ENCODE measurements at regions not wholly inside any gene's neighbourhood (a gene's known extent, or its start where the extent isn't known, plus 50 kb on each side); places are given as distances from the start of the nearest gene placed in this dataset.

DNA sequence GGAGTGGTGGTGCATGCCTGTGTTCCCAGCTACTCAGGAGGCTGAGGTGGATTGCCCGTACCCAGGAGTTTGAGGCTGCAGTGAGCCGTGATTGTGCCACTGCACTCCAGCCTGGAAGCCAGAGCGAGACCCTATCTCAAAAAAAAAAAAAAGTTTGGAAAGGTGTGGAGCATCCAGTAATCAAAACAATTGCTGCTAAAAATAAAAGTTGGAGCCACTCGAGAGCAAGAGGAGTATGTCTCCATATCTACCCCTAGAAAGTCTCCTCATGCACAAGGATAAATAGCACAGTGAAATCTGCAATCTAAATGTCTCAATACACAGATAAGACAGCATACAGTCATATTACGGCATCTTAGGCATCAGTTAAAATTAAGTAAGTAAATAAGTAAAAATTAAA is 81.5 kb upstream of the NEBL start:
- Histone ChIP-seq H3K4me3 (no peak overlapping the region), H3K9me3 (no peaks in the 10 kb centered on the region), H3K4me1 (peaks cover 0 to 4% of the 10 kb centered on the region in 2 donors), H3K27me3 (no peaks in the 10 kb centered on the region), H3K27ac (no peak overlapping the region), H3K36me3 (no peaks in the 10 kb centered on the region)
- no peak for DNase-seq (ENCODE audit: low spot score)
- TF ChIP-seq, protein P1, sequence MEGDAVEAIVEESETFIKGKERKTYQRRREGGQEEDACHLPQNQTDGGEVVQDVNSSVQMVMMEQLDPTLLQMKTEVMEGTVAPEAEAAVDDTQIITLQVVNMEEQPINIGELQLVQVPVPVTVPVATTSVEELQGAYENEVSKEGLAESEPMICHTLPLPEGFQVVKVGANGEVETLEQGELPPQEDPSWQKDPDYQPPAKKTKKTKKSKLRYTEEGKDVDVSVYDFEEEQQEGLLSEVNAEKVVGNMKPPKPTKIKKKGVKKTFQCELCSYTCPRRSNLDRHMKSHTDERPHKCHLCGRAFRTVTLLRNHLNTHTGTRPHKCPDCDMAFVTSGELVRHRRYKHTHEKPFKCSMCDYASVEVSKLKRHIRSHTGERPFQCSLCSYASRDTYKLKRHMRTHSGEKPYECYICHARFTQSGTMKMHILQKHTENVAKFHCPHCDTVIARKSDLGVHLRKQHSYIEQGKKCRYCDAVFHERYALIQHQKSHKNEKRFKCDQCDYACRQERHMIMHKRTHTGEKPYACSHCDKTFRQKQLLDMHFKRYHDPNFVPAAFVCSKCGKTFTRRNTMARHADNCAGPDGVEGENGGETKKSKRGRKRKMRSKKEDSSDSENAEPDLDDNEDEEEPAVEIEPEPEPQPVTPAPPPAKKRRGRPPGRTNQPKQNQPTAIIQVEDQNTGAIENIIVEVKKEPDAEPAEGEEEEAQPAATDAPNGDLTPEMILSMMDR (IDR thresholded peaks at IDR 0.05): no peak

DNA sequence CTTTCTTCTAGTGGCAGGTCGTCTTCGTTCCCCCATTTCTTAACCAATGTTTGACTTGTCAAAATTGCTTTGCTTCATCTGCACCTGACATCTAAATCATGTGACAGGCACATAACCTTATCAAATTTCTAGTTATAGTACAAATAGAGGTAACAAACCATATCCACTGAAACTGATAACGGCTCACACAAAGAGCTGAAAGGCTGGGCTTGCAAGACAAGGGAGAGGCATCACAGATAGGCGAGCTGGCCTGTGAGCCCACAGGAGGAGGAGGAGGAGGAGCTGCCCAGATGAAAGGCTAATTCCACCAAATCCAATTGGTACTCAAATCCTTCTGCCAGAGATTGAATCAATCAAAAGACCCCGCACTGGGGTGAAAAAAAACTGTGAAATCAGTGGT is 80.2 kb upstream of the NEBL start:
- TF ChIP-seq, protein P1 (IDR thresholded peaks at IDR 0.05): no peak
- Histone ChIP-seq H3K27me3 (no peaks in the 10 kb centered on the region), H3K4me3 (no peak overlapping the region), H3K27ac (no peak overlapping the region), H3K9me3 (no peaks in the 10 kb centered on the region), H3K4me1 (peaks cover 0 to 4% of the 10 kb centered on the region in 2 donors), H3K36me3 (no peaks in the 10 kb centered on the region)
- DNase-seq (ENCODE audit: low spot score): no peak

DNA sequence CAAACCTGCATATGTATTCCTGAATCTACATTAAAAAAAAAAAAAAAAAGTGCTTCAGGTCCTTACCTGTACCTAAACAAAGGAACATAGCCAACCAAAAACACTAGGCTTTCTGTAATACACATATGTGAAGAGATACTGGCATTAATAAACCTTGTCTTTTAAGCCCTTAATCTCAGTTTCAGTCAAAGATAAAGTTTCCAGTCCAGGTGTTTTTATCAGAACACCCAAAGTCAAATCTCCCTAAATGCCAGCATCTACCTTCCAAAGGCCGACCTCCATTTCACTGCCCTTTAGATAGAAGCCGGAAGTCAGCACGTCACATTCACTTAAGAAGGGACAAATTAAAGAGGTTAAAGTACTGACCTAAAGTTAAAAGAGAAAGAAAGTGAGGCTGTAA is 79.8 kb upstream of the NEBL start:
- Histone ChIP-seq H3K4me3 (no peak overlapping the region), H3K4me1 (peaks cover 0 to 4% of the 10 kb centered on the region in 2 donors), H3K27me3 (no peaks in the 10 kb centered on the region), H3K36me3 (no peaks in the 10 kb centered on the region), H3K9me3 (no peaks in the 10 kb centered on the region), H3K27ac (no peak overlapping the region)
- TF ChIP-seq, protein P1 (IDR thresholded peaks at IDR 0.05): no peak
- no peak for DNase-seq (ENCODE audit: low spot score)

DNA sequence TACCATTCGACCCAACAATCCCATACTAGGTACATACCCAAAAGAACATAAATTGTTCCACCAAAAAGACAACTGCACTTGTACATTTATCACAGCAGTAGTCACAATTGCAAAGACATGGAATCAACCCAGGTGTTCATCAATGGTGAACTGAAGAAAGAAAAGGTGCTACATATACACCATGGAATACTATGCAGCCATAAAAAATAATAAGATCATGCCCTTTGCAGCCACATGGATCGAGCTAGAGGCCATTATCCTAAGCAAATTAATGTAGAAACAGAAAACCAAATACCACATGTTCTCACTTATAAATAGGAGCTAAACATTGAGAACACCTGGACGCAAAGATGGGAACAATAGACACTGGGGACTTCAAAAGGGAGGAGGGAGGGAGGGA is 79.3 kb upstream of the NEBL start:
- Histone ChIP-seq H3K36me3 (no peaks in the 10 kb centered on the region), H3K27ac (no peak overlapping the region)

DNA sequence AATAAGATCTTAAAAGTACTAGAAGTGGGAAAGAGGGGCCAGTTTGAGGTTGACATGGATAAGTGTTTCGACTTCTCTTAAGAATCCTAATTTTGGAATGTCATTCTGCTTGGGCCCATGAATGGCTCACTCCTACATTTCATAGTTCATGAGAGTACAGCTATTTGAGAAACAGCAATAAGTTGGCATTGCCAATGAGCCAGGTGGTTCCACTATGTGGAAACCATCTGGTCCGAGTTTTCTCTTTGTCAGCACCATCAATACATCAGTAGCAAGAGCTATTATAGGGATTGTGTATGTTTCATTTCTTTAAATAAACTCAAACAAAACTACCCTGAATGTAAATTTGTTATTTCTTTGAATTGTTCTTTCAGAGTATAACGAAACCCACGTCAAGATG is 78.1 kb upstream of the NEBL start:
- Histone ChIP-seq H3K4me1 (peaks cover 0 to 4% of the 10 kb centered on the region in 2 donors), H3K27me3 (no peaks in the 10 kb centered on the region), H3K36me3 (no peaks in the 10 kb centered on the region), H3K9me3 (no peaks in the 10 kb centered on the region), H3K27ac (no peak overlapping the region), H3K4me3 (no peak overlapping the region)
- DNase-seq (ENCODE audit: low spot score): no peak
- TF ChIP-seq, protein P1 (IDR thresholded peaks at IDR 0.05): no peak

More for the DNA sequence above, 79.3 kb upstream of the NEBL start:
- no peak for DNase-seq (ENCODE audit: low spot score)
- TF ChIP-seq, protein P1 (IDR thresholded peaks at IDR 0.05): no peak
- peaks cover 0 to 4% of the 10 kb centered on the region in 2 donors for H3K4me1 ChIP-seq
- no peak overlapping the region for H3K4me3 ChIP-seq
- no peaks in the 10 kb centered on the region for H3K9me3 ChIP-seq
- no peaks in the 10 kb centered on the region for H3K27me3 ChIP-seq

DNA sequence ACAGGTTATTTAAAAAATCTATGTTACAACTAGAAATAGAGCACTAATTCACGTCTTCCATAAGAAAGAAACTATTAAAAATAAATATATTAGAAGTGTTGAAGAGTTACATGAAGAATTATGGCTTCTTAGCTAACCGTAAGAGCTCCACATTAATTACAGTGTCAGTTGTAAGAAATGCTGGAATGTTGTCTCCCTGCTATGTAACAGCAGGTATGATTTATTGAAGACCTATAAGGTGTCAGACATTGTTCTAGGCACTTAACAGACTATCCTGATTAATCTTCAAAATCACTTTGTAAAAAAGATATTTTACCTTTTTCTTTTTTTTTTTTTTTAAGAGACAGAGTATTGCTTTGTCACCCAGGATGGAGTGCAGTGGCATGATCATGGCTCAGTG is 75.8 kb upstream of the NEBL start:
- H3K4me3 ChIP-seq: no peak overlapping the region

More for the DNA sequence above, 75.8 kb upstream of the NEBL start:
- H3K9me3 ChIP-seq: no peaks in the 10 kb centered on the region
- peaks cover 0 to 4% of the 10 kb centered on the region in 2 donors for H3K4me1 ChIP-seq
- H3K27me3 ChIP-seq: no peaks in the 10 kb centered on the region
- TF ChIP-seq, protein P1 (IDR thresholded peaks at IDR 0.05): no peak
- DNase-seq (ENCODE audit: low spot score): no peak
- H3K27ac ChIP-seq: no peak overlapping the region
- H3K36me3 ChIP-seq: no peaks in the 10 kb centered on the region

Measured in right atrium auricular region (tissue), 2 donors.